NCI-H345 treated with DMSO at 0.1 percent for 48 hours (cell line): ENCODE measurements at regions not wholly inside any gene's neighbourhood (a gene's known extent, or its start where the extent isn't known, plus 50 kb on each side); places are given as distances from the start of the nearest gene placed in this dataset.
"Not testable (repeated sequence)": the region's sequence is repeated elsewhere in the genome, so short reads cannot be mapped to it uniquely, and the experiment has no call there.

Experiments
- DNase-seq: peaks from one replicate; lab custom pipeline; 2025; ENCODE audit not compliant: unreplicated experiment; lab: John Stamatoyannopoulos, UW

DNA sequence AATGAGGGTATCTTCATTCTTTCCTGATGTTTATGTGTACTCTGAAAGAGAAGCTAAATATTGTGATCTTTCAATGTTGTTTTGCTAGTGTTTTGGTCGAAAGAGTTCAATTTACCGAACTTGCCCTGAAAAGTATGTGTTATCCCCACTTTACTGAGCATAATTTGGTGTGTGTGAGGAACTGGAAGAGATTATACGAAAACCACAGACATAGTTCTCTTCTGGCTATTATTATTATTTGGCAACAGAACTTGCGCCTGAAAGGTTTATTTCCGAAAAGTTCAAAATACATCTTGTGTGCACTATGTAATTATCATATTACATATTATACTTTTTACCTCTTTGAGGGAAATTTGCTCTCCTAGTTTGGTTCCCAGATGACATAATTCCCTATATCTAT lies 232.5 kb upstream of the INTU start:
- no peak for DNase-seq

DNA sequence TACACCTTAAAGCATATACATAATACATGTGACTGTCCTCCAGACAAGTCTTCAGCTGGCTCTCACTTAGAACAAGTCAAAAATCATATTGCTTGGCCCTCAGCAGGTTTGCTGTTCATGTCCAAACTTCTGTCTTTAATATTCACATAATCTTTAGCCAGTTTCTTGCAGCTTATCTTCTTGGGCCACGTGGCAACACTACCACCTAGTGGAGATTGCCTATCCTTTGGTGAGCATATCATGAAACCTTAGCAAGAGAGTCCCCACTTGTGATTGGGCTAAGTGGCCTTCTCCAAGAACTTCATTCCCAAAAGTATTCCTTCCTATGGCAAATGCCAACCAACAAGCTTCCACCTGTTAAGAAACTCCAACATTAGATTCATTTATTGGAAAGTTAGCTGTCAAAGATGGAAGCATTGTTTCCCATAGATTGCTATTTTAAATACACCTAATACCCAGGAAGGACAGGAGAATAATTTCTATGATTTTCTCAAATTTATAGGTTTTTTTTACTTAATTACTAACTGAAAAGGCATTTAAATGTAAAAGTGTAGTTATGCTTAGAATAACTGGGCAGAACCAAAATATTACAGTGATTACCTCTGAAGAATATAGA lies 231.9 kb upstream of the INTU start:
- DNase-seq = no peak

DNA sequence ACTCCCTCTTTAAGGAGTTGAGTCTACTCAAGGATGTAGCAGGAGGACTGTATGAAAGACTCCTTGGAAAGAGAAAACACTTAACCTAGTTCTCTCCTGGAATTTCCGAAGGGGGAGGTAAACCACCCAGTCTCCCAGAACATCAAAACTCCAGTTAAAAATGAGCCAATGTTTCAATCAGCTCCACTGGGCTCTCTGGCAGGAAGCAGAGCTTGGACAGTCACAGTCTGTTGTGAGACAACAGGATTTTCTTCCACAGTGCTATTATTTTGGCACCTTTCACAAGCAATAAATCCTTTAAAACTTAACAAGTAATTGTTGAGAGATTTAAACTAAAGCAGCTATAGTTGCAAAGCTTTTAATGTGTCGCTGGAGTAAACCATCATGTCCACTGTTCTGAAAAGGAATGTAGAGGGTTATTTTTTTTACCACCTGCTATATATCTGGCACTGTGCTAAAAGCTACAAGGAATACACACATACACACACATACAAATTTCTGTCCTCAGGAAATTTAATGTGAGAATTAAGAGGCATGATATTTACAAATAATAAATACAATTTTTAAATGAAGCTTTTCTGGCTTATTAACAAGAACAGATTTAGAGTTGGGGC lies 229.2 kb upstream of the INTU start:
- no peak for DNase-seq

DNA sequence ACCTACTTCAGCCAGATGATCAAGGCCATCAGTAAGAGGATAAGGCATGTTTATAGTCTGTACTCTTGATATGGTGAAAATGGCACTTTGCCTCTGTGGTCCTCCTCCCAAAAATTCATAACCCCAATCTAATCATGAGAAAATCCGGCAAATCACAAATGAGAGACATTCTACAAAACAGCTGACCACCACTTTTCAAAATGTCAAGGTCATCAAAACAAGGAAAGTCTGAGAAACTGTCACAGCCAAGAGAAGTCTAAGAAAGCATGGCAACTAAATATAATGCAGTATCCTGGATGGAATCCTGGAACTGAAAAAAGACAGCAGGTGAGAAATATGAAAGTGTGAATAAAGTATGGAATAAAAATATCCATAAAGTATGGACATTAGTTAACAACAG lies 226.6 kb upstream of the INTU start:
- no peak for DNase-seq

DNA sequence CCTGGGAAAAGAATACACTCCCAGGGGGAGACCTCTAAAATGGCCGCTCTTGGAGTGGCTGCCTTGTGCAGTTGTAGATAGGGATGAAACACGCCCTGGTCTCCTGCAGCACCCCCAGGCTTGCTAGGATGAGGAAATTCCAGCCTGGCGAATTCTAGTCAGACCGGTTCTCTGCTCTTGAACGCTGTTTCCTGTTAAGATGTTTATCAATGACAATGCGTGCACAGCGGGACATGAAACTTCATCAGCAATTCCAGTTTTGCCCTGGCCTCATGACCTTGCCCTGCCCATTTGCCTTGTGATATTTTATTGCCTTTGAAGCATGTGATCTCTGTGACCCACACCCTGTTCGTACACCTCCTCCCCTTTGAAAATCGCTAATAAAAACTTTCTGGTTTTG lies 225.2 kb upstream of the INTU start:
- not testable (repeated sequence) for DNase-seq

DNA sequence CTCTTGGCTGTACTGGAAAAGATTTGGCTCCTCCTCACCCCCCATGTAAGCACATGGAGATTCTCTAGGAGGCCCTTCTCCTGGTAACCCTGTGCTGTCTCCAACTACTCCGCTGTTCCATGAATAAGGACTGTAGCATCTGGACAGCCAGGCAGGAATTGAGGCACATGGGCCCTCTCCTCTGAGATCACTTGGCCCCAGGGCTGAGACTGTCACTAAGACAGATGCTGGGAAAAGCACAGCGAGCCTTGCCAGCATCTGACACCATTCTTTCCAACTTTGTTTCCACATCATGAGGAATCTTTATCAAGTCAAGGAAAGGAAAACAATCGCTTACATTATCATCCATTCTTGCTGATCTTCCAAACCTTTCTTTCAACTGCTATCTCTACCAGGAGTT lies 222.6 kb upstream of the INTU start:
- DNase-seq = no peak

DNA sequence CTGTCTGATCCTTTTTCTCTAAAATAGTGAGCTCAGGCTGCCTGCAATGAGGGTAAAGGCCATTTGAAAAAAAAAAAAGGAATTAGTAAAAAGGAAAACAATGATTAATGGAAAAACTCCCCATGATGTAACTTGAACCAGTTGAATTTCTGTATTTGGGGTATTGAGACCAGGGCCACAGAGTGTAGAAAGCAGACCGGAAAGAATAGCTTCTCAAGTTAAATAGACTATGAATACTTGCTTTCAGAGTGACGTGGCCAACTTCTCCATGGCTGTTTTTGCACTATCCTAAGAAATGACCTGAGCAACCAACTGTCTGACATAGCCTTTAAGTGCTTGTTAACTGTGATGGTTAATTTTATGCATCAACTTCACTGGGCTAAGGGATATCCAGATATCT lies 222.1 kb upstream of the INTU start:
- no peak for DNase-seq

DNA sequence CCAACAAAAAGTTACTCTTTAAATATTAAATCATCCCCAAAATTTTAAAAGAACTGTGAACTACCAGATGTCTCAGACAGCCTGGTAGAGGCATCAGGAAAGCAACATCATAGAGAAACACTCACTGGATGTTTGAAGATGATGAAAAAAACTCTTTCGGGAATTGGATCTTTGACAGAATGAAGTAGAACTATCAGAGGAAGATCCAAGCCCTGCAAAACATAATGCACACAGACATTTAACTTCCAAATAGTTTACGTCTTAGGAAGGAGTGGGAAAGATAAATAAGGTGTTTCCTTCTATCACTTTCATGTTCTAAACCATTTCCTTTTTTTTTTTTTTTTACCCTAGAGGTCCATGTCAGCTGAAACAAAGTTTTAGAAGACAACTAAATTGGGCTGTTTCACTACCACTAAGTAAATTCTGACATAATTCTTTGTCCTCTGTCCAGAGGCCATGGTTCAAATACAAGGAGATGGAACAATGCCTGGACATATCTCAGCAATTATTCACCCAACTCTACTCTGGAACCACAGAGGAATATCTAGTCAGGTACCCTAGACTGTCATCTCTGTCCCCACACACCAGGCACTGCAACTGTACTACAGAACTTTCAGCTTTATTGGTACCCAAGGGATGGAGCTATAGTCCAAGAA lies 217.7 kb upstream of the INTU start:
- no peak for DNase-seq

DNA sequence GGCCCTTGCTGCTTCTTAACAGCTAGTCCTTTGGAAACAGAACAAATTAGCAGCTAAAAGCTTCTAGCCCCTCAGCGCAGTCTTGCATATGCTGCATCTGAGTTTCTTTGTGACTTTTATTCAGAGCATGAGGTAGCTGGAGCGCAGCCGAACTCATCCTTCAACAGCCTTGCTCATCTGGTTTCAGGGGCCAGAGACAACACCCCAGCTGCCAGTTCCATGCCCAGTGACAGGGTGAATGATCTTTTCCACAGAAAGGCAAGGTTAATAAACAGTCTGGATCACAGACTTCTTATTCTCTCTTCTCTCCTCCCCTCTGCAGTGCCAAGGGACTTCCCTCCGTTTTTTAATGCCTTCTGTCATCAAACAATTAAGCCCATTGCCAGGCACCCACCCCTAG lies 216.6 kb upstream of the INTU start:
- no peak for DNase-seq

DNA sequence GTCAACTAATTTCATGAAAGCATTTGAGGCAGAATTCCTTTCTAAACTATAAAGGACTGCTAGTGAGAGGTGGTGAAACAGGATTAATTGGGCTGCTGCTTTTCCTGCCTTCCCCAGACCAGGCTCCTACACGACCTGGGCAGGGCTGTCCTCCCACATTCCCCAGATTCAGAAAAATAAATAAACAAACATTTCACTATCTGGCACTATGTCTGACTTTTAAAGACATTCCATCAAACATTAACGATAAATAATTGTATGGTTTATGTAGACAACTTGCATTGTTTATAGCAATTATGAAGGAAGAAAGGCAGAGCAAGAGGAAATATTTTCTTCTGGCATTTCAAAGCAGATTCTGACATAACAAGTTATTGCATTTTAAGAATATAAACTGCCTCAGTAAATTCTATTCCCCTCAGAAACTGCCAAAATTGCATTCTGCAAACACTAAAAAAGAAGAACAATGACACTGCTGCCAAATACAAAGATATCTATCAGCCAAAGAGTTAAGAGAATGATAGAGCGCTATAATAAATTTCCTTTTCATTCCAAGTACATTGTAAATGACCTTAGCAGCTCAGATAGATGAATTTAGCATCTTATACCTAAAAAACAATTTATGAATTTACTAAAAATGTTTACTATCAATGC lies 214.7 kb upstream of the INTU start:
- no peak for DNase-seq

DNA sequence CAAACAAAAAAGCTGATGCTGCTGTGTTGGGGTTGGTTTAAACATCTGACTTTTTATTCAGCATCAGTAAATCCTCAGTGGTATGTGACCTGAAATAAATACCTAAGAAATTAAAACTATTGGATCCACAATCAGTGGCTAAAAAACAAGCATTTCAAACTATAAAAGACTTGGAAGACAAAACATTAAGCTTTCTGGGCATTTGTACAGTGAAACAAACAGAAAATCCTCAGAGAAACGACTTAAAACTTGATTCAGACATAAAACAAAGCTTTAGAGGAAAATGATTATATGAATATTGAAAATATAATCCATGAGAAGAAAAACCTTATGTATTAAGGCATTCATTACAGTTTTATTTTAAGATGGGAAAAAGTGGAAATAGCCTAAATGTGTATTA lies 213.3 kb upstream of the INTU start:
- no peak for DNase-seq

DNA sequence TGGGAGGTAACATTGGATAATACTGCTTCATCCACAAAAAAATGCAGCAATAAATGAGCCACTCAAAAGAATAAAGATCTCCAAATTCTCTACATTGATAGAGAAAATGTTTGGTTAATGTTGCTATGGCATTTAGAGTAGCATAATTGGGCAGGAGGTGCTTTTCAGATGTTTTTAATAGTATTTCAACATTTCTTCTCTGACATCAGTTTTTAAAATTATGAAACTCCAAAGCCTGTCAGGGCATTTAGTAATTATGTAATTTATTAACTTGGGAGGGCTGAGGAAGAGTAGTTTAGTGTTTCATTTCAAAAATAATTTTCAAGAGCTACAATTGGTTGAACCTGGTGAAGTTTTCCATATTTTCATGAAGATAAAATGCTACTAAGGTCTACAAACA lies 211.3 kb upstream of the INTU start:
- DNase-seq = no peak

DNA sequence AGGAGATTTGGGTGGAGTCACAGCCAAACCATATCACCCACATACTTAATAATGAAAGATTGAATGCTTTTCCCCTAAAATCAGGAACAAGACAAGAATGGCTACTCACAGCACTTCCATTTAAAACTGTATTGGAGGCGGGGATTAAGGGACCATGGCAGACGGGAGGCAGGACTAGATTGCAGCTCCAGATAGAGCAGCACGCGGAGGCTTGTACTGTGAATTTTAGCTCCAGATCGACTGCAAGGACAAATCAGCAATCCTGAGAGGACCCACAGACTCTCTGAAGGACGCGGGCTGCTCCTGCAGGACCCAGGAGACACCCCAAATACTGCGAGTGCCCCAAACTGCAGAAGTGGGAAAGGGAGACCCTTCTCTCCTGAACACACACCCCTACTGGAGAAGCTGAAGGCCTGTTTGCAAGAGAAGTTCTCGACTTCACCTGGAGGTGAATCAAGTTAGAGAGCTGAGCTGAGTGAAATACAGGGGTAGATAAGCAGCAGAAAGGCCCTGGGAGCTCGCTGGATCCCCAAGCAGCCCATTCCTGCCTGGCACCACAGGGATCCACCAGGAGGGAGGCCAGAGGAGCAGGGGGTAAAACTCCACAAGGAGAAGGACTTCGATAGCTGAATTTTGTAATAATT lies 207.4 kb upstream of the INTU start:
- no peak for DNase-seq

DNA sequence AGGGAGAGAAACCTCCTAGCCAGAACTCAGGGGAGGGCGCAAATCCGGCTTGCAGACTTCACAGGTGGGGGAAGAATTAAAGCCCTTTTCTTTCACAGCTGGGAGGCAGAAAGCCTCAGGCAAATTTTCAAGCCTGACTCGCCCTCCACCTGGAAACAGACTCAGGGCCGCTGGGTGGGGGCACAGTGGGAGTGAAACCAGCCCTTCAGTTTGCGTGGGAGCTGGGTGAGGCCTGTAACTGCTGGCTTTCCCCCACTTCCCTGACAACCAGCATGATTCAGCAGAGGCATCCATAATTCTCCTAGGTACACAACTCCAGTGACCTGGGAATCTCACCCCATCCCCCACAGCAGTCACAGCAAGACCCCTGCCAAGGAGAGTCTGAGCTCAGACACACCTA lies 206.9 kb upstream of the INTU start:
- no peak for DNase-seq

DNA sequence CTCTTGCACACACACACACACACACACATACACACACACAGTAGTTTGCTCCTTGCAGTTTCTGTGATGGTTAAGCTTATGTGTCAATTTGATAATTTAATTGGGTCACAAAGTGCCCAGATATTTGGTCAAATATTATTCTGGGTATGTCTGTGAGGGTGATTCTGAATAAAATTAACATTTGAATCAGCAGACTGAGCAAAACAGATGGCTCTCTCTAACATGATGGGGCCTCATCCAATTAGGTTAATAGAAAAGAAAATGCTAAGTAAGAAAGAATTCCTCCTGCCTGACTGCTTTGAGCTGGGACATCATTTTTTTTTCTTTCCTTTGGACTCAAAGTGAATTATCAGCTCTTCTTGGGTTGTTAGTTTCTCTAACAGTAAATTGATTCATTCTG lies 191.2 kb upstream of the INTU start:
- DNase-seq = no peak

DNA sequence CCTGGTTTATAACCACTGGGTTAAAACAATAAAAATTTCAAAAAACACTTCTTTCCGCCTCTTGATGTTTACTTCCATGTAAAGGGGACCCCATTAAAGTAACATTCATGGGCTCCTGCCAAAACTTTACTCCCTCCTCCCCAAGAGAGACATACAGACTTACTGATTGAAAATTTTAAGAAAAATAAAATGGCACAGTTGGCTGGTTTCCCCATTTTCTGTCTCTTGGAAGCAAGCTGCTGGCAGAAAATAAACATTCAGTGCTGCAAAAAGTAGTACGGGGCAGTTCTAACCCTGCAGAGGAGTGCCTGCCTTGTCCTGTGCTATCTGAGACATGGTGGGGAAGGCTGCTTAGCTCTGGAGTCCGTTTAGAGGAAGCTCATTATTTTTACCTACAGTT lies 187.3 kb upstream of the INTU start:
- DNase-seq = no peak

DNA sequence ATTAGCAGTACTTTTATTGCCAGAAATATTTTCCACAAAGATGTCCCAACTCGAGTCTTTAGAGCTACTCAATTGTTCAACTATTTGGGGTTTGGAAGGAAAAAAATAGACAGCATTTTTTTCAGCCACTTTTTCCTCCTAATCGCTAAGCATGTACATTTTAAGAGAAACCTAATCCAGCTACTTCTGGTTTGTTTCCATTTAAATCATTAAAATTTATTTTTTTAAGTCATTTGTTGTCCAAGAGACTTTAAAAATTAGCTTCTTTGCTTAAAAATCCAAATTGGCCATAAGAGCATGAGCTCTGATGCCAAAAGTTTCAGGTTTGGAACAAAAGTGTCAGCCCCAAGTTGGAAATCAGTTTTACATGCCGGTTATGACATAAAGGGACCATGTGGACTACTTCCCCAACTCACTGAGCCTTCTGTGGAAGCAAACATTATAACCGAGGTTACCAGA lies 186.3 kb upstream of the INTU start:
- DNase-seq = no peak

DNA sequence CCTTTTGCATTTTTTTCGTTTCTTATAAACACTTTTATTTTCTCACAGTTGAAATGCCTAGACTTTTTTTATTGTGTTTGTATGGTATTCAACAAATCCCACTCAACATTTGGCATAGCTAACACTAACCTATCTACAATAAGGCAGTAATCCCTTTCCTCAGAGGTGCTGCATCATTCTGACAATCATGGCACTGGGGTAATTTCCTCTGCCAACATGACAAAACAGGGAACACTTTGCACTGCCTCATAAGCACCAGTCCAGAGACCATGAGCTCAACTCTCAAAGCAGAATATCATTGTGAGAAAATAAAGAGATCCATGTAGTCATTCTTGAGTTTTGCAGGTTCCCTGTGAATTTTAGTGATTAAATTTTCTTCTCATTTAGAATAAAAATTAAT lies 183.8 kb upstream of the INTU start:
- no peak for DNase-seq

DNA sequence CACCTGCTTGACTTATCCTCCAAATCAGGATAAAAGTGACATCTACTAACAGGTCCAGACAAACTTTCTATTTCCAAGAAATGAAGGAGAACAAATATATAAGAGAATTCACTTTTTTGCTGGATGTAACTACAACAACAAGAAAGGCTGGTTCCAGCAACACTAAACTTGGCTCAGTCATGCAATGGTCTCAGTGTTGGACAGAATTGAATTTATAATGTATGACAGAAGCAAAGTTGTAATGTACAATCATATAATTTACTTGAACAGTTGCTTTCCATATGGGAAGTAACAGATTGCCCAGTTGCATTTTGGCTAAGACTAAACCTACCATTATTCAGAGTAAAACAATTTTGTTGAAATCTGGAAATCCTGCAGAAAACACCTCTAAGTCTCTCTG lies 183.3 kb upstream of the INTU start:
- DNase-seq = no peak

DNA sequence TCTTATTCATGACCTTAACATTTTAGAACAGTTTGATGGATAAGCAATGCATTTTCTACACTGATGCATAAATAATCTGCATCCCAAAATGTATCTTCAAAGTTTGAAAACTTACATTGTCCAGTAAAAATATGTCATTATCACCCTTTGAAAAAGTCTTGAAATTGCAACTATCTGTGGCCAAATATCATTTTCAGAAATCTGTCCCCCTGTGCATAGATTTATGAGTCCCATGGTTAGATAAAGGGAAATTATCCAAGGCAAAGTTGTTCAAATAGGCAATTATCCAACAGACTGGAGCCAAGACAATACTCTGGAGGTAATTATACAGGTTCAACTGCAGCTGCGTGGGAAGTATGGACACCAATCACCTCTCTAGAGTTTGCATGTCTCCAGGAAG lies 182.5 kb upstream of the INTU start:
- no peak for DNase-seq

DNA sequence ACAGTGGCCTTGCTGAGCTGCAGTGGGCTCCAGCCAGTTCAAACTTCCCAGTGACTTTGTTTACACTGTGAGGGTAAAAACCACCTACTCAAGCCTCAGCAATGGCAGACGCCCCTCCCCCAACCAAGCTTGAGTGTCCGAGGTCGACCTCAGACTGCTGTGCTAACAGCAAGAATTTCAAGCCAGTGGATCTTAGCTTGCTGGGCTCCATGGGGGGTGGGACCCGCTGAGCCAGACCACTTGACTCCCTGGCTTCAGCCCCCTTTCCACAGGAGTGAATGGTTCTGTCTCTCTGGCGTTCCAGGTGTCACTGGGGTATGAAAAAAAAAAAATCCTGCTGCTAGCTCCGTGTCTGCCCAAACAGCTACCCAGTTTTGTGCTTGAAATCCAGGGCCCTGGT lies 168.9 kb upstream of the INTU start:
- no peak for DNase-seq

DNA sequence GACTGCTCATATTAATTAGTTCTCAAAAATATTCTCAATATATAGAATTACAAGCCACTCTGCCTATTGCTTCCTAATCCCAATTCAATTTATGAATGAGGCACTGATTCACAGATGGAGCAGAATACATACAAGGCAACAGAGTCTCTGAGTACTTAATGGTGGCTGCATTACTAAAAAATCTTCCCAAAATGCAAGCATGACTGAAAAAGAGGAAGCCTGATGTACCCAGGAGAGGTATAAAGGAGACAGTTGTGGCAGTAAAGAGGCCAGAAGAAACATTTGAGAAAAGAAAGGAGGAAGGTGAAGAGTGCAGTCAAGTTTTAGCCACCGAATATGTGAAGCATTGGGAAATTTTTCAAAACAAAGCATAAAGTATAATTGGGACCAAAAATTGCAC lies 163.2 kb upstream of the INTU start:
- DNase-seq = no peak
